GM18520 (cell line): ENCODE measurements at regions not wholly inside any gene's neighbourhood (a gene's known extent, or its start where the extent isn't known, plus 50 kb on each side); places are given as distances from the start of the nearest gene placed in this dataset.
"Not testable (repeated sequence)": the region's sequence is repeated elsewhere in the genome, so short reads cannot be mapped to it uniquely, and the experiment has no call there.

Experiments
- ATAC-seq: cut with Tn5 transposase; IDR thresholded peaks from one replicate; pipeline ENCODE4 v1.9.1; 2021; ENCODE audit not compliant: unreplicated experiment

DNA sequence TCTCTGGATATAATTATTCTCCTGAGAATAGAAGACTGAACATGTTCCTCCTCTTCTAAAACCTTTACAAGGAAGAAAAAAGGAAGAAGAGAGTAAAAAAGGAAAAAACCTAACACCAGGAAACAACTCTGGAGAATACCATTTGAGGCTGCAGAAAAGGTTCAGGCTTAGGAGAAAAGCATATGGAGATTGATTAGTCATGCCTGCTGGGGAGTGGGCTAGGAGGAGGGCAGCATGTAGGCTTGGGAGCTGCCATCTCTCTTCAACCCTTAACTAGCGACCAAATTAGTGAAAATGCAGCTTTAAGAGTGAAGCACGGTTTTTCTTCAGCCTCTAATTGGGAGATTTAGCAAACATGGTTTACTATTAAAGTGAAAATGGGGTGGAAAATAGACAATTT, 273.0 kb upstream of the CRY1 start:
- ATAC-seq = no peak

DNA sequence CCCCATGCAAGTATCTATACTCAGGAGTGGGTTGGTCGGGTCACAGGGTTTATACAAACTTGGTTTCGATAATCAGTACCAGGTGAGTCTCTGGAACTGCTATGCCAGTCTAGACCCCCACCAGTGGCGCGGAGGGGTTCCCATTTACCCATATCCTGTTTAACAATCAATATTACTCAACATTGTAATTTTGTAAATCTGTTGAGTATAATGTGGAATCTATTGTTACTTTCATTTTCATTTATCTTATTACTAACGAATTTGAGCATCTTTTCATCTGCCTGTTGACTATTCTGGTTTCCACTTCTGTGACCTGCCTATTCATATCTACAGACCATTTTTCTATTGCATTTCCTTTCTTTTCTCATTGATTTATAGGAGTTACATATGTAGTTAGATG, 275.2 kb upstream of the CRY1 start:
- no peak for ATAC-seq

DNA sequence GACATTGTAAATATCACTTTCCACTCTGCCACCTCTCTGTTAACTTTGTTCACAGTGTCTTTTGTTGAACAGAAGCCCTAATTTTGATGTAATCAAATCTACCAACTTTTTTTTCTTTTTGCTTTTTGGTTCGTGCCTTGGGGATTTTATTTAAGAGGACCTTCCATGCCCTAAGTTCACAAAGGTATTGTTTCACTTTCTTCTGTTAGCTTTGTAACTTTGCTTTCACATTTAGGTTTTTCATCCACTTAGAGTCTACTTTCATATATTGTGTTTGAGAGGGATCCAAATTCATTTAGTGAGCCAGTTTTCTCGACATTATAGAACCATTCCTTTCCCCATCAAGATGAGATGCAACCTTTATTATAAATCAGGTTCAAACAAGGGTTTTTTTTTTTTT, 275.7 kb upstream of the CRY1 start:
- no peak for ATAC-seq

DNA sequence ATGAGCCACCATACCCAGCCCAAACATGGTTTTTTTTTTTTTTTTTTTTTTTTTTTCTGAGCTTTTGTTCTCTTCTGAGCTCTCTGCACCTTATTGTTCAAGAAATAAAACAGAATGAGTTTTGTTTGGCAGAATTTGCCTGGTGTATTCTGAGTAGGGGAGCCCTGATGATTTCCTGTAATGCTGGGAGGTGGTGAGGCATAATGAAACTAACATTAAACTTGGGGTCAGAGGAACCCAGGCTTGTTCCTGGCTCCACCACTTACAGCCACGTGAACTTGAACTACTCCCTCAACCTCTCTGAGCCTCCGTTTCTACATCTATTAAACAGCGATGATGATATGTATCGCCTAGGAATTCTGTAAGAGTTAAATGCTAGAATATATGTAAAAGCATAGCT, 276.3 kb upstream of the CRY1 start:
- ATAC-seq = no peak

DNA sequence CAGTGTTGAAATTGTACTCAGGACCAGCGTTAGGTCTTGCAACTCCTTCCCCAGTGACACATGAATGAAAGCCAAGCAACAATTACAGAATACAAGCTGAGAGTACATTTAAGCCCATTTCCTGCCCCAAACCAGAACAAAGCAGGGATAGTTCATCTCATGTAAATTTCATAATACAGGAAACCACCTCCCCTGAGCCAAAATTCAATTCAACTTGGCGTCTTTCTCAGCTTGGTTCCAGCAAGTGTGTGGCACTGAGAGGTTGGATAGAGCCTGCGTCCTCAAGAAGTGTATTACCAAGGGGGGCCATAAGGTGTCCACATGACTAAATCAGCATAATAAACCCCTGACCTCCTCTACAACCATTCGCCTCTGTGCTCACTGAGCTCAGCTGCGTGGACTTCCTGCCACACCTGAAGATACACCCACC, 278.9 kb upstream of the CRY1 start:
- no peak for ATAC-seq

DNA sequence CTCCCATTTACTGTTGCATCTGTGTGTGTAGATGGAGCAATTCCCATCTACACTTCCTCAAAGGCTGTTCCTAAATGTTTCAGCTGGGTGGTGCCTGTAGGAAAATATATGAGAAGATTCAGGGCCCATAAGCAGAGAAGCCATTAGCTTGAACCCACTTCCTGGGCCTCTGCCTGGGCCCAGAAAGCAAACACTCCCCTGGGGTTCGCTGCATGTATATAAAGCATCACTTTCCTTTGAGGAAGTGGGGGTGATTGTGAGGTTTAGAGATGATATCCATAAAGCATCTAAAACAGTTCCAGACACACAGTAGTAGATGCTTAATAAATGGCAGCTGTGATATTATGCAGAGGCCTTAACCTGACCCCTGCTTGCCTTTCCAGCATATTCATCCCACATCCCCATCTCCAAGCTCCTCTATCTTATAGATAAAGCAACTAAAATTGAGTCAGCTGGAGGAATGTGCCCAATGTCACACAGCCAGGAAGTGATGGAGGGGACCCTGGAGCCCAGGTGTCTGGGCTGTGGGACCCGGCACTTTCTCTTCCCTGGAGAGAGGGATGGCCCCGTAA, 280.0 kb upstream of the CRY1 start:
- no peak for ATAC-seq

DNA sequence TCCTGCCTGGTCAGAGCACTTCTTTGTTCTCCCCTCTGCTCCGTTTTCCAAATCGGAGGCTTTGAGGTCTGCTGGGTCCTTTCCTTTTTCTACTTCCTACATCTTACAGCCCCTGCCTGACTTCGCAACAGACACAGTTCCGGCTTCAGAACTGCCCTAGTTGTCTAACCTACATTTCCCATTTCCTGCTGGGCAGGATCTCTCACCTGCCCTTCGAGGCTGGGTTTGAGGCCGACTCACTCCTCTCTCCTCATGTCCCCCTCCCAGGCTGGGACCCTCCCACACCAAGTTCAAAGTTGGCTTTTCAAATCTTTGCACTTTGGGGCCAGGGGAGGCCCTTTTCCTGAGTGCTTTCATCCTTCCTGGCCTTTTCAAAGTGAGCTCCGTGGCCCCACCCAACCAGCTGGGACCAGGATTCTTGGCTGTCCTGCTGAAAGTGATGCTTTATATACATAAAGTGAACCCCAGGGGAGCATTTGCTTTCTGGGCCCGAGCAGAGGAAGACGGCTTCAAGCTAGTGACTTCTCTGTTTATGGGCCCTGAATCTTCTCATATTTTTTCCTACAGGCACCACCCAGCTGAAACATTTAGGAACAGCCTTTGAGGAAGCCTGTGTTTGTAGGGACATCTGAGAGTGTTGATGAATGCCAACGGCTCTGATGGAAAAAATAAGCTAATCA, 281.0 kb upstream of the CRY1 start:
- ATAC-seq = no peak

DNA sequence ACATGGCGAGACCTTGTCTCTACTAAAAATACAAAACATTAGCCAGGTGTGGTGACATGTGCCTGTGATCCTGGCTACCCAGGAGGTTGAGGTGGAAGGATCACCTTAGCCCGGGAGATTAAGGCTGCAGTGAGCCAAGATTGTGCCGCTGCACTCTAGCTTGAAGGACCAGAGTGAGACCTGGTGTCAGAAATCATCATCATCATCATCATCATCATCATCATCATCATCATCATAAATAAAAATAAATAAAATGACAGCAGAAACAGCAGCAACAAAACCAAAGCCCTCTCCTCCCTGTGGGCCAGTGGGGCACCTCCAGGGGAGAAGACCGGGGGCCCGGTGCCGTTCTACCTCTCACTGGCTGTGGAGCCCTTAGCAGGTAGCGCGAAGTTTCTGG, 281.9 kb upstream of the CRY1 start:
- no peak for ATAC-seq

DNA sequence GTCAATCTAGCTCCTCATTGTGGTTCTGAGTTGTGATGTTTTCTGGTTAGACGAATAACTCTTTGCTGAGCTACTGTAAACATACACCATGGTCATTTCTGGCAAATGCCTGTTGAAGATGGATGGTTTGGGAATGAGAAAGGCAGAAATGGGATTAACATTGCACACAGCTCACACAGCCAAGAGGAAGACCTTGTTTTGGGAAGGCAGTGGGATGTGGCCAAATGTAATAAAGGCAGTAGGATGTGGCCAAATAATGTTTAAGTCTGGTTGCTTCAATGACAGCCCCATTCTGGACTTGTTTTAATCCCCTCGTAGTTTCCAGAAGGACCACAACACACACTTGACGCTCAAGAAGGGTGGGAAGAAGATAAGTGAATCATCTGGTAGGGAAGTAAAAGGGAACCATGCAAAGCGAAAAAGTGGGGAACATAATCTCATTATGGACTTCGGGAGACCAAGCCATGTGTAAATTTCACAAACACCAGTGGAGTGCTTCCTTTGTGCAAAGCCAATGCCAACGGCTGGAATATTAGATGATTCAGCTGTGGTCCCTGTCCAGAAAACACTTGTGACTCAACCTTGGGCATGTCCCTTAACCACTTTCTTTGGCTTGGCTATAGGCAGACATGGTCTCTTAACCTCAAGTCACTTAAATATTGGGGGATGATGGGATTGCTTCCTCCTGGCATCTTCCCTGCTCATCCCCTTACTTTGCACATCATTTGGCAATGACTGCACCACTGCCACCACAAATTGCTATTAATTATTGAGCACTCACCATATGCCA, 284.4 kb upstream of the CRY1 start:
- no peak for ATAC-seq

DNA sequence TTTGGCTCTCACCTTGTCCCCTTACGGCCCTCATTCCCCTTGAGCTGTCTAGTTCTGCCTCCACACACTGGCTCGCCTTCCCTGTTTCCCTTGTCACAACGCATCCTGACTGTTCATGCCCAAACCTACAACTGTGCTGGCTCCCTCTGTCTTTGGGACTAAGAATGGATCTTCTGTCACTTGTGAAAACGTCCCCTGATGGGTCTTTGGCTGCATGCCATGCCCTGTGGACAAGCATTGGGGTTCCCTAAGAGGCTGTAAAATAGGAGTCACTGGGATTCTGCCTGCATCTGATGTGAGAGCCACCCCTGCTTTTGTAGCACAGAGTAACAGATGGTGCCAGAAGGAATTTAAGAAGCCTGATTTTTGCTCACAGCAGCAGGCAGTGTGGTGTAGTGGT, 285.3 kb upstream of the CRY1 start:
- ATAC-seq = no peak

DNA sequence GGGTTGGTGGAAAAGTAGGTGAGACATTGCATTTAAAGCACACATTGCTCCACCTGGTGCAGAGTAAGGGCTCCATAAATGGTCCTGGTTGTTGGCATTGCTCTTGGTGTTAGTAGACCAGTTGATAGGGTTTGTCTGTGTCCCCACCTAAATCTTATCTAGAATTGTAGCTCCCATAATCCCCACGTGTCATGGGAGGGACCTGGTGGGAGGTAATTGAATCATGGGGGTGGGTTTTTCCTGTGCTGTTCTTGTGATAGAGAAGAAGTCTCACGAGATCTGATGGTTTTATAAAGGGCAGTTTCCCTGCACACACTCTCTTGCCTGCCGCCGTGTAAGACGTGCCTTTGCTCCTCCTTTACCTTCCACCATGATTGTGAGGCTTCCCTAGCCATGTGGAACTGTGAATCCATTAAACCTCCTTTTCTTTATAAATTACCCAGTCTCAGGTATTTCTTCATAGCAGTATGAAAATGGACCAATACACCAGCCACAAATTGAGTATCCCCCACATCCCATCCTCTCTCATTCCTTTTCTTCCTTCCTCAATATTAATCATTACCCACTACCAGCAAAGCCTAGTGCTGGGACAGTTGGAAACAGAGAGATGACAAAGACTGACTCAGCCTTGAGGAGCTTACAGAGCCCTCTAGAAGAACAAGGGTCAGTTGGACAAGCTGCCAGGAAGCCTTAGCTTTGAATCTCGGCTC, 285.9 kb upstream of the CRY1 start:
- ATAC-seq = not testable (repeated sequence)

DNA sequence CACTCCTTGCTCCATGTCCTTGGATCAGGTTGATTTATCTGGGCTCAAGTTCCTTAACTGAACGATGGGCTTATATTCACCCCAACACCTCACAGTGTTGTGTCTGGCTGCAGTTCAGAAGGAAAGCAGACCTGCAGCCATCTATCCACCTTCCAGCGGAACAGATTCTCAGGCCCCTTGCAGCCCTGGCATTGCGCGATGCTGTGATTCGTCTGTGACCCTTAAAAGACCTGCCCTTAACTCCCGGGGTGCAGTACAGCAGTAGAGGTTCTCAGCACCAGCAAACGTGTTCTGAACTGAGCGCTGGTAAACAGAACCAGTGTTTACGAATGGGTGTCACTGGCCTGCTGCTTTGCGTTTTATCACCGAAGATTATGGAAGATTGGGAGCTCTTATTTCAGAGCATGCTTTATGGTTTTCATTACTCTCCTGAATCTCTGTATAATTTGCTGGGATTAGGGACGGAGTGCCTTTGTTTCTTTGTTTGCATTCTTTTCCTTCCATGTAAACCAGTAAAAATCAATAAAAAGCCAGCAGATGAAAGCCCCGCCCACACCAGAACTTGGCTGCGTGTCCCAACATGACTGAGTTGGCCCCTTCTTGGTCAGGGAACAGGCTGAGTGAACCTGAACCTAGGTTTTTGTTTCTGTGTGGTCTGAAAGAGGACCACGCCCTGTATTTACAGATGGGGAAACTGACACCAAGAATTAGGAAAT, 286.7 kb upstream of the CRY1 start:
- ATAC-seq = no peak

DNA sequence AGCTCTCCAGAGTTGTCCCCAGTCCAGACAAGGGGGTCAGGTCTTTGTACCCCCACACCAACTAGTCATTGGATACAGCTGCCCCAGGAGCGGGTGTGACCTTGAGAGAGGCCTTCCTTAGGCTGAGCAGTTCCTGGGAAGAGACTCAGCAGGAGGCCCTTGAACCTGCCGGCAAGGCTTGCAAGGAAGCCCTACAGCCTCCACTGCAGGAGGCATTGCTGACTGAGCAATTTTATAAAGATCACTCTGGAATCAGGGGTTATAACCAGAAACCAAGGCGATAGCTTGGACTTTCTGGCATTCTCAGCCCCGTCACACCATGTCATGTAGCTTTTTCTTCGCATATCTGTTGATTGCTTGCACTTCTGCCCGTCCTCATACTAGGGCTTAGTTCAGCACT, 291.3 kb upstream of the CRY1 start:
- ATAC-seq = no peak

DNA sequence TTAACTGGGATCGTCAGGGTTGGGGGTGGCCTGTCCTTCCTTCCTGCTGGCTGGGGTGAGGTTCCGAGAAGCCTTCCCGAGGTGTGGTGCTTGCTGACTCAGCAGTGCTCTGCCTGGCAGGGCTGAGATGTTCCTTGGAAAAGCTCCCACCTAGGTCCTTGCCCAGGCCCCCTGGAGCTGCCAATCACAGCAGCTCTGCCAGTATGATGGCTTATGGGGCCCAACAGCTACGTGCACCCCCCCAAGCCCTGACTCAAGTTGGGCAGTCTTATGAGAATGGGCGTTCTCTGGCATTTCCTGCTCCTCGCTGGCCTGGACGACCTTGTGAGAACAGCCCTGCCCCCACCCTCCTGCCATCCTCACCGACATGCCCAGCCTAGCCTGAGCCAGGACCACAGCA, 292.2 kb upstream of the CRY1 start:
- ATAC-seq = no peak

DNA sequence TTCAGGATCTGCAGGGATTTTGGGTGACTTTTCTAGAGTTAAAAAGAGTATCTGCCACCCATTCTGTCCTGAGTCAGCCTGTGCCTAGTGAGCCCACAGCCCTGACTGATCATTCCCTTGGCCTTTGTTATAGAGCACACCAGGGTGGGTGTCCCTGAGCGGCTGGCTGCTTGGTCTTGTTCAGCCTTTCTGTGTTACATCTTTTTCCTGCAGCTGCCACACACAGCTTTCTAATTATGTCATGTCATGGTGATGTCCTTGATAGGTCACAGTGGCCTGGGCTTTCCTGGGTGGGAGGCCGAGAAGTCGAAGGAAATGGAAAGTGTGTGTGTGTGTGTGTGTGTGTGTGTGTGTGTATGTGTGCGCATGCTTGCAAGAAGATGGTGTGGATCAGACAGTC, 293.2 kb upstream of the CRY1 start:
- ATAC-seq = no peak

DNA sequence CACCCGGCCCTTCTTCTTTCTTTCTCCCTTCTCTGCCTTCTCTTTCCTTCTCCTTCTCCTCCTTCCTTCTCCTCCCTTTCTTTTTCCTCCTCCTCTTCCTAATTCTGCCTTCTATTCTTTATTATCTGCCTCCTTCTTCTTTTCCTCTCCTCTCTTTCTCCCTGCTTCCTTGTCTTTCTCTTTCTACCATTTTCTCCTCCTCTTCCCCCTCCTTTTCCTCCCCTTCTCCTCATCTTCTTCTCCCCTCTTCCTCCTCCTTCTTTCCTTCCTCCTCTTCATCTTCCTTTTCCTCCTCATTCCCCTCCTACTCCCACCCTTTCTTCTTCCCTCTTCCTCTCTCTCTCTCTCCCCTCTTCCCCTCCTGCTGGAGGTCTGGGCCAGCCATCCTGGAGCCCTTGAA, 294.9 kb upstream of the CRY1 start:
- no peak for ATAC-seq

DNA sequence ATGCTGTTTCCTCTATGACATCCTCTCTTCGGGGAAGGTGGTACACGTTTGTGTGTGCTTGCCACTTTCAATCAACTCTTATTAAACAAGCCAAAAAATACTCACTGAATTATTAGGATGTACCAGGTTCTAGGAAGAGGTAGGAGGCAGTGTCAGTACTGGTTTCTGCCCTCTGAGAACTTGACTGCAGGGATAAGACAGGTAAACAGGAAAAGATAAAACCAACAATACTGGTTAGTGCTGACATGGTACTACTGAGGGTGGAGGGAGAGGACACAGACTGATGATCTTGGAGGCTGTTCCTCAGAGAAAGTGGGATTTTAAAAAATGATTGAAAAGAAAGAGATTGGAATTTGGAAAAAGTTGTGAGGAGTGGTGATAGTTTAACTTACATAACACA, 295.2 kb upstream of the PWP1 start:
- no peak for ATAC-seq

DNA sequence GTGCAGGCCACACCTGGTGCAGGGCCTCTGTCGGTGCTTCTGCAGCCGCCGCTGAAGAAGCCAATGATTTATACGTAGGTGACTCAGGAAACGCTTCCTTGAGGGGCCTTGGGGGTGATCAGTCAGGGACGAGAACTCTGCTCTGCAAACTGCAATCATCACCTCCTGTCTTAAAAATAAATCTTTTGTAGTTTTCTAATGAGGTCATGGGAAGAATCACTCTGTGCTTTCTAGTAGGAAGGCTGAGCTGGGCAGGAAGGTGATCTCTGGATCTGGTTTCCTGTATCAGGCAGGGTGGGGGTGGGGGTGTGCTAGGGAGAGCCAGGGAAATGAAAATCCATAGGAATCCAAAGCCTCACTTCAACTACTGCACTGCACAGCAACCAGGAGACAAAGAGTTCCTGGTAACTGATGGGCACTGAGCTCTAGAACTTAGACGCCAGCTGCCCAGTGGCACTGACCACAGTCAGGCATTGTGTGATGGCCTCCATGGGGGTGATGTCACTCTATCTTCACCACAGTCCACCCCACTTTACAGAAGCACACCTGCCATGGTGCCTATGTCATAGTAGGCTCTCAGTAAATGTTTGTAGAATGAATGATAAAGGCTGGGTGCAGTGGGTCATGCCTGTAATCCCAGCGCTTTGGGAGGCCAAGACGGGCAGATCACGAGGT, 292.4 kb upstream of the PWP1 start:
- ATAC-seq = no peak

DNA sequence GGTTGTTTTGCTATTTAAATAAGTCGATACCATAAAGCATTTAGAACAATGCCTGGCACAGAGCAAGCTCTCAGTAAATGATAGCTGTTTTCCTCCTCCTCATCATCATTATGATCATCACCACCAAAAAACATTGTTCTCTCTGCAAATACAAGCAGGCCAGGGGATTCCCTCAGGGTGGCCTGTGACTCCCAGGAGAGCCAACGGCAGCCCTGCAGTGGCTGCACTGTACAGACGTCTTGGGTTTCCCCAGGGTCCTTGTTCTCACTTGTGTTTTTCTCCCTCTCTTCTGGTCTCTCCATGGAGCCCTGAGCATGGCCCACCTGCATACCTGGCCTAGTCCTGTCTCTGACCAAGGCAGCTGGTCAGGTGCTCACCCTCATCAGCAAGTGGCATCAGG, 290.9 kb upstream of the PWP1 start:
- ATAC-seq = no peak

DNA sequence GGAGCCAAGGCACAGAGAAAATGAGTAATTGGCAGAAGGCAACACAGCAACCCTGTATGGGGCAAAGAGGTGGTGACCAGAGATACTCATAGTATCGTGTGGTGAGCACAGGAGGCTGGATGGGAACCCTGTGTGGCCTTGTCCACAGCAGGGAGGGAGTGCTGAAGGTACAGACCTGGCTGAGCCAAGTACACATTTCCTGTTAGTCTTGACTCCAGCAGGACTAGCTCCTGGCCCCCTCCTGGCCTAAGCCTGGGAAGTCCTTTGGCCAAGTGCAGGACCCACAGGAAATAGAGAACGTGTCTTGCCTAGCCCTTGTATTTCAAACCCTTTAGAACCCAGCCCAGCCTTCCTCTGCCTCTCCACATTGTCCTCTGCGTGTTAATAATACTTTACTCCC, 289.8 kb upstream of the PWP1 start:
- no peak for ATAC-seq

DNA sequence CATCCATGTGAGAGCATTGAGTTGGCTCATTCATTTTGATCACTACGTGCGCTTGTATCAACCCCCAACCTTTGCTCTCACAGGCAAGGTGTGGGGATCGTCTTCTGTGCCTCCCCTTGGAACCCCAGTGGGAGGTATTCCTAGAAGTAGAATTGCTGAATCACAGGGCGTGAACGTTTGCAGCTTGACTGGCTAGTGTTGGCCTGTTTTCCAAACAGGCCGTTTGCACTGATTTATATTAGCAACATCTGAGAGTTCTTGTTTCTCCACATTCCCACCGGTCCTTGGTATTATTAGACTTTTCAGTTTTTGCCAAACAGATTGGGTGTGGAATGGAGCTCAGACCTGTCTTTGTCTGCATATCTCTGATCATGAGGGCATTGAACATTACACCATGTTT, 288.6 kb upstream of the PWP1 start:
- ATAC-seq = no peak
